HAP-1 (cell line): ENCODE measurements at regions not wholly inside any gene's neighbourhood (a gene's known extent, or its start where the extent isn't known, plus 50 kb on each side); places are given as distances from the start of the nearest gene placed in this dataset.
"Not testable (repeated sequence)": the region's sequence is repeated elsewhere in the genome, so short reads cannot be mapped to it uniquely, and the experiment has no call there.

Source experiments
- DNase-seq, 2 experiments: peaks; one replicate each; pipeline ENCODE4 v3.0.0-alpha.2; 2016 to 2020; ENCODE audit warnings: low spot score in 2 of 2
- H3K27me3 ChIP-seq: fragments of 250-450 bp; sonication (Bioruptor Pico); 2 replicates; pipeline ENCODE4 v1.5.1; 2020; ENCODE audit warnings: low read depth, mild to moderate bottlenecking, moderate library complexity
- H3K36me3 ChIP-seq: fragments of 250-450 bp; sonication (Bioruptor Pico); replicated peaks from 2 replicates; pipeline ENCODE4 v1.5.1; 2020; ENCODE audit warnings: mild to moderate bottlenecking
- H3K4me1 ChIP-seq: fragments of 250-450 bp; sonication (Bioruptor Pico); 2 replicates; pipeline ENCODE4 v1.5.1; 2020; ENCODE audit warnings: mild to moderate bottlenecking
- H3K4me3 ChIP-seq: fragments of 250-450 bp; sonication (Bioruptor Pico); 2 replicates; pipeline ENCODE4 v1.5.1; 2020; ENCODE audit warnings: mild to moderate bottlenecking, moderate library complexity
- H3K9me3 ChIP-seq: fragments of 250-450 bp; sonication (Bioruptor Pico); 2 replicates; pipeline ENCODE4 v1.5.1; 2020; ENCODE audit warnings: mild to moderate bottlenecking, moderate library complexity
- in situ Hi-C: fragments of 300-500 bp; cut with MboI; formaldehyde crosslinking; loops from 3 replicates; pipeline ENCODE4 v1.14.3; 2020; ENCODE audit warnings: low sequenced_read_pairs, inconsistent platforms, mixed read lengths

DNA sequence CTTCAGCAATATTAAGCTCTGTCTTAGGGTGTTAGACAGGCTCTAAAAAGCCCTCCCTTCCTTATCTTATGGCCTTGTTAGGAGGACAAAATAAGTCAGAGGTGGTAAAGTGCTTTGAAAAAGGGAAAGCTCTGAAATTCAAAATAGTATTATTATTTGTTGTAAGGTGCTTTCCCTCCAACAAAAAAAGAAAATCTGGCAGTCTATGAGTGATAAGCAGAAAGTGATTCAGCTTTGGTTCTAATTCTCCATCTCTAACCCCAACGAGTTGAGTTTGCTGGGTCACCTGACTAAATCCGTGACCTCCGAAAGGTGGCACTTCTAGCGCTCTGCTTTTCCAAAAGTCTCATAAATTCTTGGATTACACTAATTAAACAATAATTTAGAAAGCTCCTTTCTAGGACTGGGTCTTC lies 305.1 kb downstream of the BCL2L11 start:
- H3K9me3 ChIP-seq, H3K4me1 ChIP-seq, DNase-seq, H3K27me3 ChIP-seq, H3K4me3 ChIP-seq, in situ Hi-C loops, H3K36me3 ChIP-seq: not testable (repeated sequence)

DNA sequence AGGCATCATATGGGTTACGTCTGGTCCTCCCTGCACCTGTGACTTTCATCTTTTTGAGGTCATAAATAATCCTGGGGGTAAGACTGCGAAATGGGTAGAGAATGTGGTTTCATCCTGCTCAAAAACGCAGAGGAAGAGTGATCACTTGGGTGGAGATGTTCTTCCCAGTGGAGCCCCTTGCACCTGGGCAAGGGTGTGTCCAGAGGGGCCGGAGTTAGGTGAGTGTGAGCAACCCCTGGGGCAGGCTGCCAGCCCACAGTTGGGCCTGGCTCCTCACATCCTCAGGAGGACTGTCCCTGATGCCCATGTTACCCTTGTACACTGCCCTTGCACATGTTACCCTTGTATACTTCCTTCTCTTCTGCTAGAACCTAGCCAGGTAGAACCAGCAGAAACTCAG lies 306.6 kb downstream of the BCL2L11 start:
- H3K4me3 ChIP-seq, in situ Hi-C loops, H3K27me3 ChIP-seq, H3K36me3 ChIP-seq, DNase-seq, H3K9me3 ChIP-seq, H3K4me1 ChIP-seq: not testable (repeated sequence)

DNA sequence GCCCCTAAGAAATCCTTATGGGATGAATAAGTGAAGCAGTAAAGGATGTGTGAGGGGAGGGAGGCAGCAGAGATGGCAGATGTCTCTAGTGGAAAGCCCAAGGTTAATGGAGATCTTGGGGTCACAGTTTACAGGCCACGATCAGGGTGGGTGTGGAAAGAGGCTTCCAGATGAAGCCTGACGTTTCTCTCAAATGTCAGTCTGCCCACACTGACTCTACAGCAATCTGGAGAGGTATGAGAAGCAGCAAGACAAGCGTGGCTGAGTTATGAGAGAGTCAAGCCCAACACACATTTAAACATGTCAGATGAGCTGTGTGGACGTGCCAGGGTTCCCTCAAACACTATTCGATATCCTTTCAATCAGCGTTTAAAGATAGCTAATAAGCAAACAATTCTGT lies 308.2 kb downstream of the BCL2L11 start:
- H3K36me3 ChIP-seq = not testable (repeated sequence)

DNA sequence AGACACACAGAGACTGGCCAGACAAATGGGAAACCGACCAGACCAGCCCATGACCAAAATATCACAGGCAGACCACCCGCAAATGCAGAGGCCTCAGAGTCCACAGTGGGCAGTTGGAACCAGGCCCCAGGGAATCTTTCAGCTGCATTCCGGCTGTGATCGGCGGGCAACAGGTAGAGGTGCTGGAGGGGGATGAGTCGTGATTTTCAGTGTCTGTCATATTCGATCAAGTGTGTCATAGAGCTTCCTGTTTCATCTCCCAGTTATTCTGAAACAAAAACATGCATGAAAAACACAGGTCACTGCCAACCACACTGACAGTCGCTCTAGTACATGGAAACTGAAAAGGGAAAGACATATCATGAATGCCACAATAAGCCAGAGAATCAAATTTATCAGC lies 308.6 kb downstream of the BCL2L11 start:
- DNase-seq, H3K4me3 ChIP-seq, in situ Hi-C loops, H3K9me3 ChIP-seq, H3K4me1 ChIP-seq, H3K36me3 ChIP-seq, H3K27me3 ChIP-seq: not testable (repeated sequence)

More for the DNA sequence above, 308.2 kb downstream of the BCL2L11 start:
- H3K4me3 ChIP-seq, DNase-seq, H3K27me3 ChIP-seq, in situ Hi-C loops, H3K4me1 ChIP-seq, H3K9me3 ChIP-seq: not testable (repeated sequence)

DNA sequence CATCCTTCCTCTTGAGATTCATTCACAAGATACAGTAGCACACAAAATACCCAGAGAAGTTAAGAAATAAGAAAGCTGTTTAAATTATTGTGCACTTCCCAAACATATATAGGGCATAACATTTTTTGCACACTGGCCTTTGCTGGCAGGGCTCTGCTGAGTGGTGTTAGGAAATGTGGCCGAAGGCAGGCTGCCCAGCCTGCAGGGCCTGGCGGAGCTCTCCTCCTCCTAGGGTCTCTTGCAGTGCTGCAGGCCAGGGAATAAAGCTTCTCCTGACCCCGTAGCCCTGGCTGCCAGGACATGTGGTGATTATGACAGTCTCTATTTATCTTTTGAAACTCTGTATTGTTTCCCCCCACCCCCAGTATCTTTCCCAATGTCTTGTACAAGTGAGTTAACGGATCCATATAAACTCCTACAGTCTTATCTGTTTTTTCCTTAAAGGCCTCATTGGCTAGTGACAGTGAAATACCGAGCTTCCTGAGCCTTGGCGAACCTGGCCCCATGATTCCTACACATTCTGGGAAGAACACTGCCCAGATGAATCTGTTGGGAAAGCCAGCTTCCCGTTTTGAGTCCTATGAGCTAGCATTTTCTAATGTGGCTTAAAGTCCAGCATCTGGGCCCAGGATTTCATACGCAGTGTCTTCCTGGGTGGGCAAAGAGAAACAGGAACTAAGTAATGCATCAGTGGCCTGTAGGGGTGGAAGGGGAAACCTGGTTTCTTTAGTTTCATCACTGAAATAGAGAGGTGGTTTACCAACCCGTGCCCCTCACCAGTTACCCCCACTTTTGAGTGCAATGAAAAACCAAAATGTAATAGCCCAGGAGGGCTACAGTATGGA lies 310.3 kb downstream of the BCL2L11 start:
- H3K4me1 ChIP-seq, DNase-seq, H3K4me3 ChIP-seq, H3K9me3 ChIP-seq, H3K27me3 ChIP-seq, H3K36me3 ChIP-seq, in situ Hi-C loops: not testable (repeated sequence)

DNA sequence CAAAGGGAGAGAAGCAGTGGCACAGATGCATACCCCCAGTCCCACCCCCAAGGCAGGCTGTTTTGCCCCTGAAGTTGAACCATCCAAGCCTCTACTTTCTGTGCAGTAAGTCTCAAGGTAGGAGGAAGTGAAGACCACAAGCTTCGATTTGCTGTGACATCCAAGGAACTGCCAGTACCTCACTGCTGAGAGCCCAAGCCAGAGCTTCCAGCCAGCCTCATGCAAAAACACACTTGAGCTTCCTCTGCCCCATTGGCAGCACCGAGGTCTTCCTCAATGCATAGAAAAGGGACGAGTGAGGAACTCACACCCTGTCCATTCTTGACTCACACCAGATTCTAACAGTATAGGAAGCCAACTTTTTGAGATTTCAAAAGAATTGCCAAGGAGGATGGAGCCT lies 311.7 kb downstream of the BCL2L11 start:
- DNase-seq, H3K27me3 ChIP-seq, H3K36me3 ChIP-seq, in situ Hi-C loops, H3K4me1 ChIP-seq, H3K4me3 ChIP-seq, H3K9me3 ChIP-seq: not testable (repeated sequence)

DNA sequence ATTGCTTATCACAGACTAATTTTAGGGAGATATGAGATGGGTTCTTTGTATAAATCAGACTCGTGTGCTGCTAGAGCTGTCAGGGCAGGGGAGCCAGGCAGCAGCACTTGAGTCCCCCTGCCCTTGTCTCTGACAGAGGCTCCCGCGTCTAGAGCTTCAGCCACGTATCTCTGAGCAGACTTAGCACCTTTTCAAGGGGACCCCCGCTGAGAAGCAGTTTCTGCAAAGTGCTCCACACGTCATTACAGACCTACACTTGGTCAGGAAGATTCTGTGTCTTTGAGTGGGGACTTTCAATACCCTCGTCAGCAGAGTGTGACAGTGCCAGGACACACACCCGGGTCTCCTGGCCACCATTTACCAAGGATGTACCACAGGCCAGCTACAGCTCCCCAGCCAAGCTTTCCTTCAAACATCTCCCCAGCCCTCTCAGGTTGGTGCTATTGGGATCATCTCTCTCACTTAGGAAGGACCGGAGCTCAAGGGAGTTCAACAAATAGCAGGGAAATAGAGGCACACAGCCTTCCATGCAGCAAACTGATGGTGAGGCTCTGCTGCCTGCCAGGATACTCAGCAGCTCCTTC lies 312.3 kb downstream of the BCL2L11 start:
- H3K4me3 ChIP-seq, DNase-seq, in situ Hi-C loops, H3K36me3 ChIP-seq, H3K27me3 ChIP-seq, H3K9me3 ChIP-seq, H3K4me1 ChIP-seq: not testable (repeated sequence)

DNA sequence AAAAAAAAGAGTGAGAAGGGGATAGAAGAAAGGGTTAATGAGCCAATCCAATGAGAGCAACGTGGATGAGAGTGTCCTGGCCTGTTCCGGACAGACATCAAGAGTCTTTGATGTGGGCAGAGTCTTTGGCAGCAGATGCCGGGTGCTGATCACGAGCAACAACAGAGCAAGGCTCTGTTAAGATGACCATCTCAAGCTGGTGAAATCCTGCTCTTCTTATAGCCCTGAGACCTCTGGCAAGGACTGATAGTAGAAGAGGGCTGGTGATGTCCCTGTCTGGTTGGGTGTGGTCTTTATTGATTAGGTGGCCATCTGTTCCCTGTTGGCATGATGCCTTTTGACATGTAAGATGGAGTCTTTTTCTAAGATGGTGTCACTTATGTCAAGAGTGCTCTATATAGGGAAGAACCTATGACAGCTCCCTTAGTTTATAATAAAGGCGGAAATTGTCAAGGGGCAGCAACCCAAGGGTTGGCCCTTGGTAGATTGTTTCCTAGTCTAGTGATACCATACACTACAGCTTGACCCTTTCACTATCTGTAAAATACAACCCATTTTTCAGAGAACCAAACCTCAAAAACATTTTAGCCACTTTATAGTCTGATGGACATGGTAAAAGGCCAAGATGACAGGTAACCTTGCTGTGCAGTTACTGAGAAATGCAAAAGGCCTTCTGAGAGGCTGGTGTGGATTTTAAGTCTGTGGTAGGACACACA lies 313.3 kb downstream of the BCL2L11 start:
- H3K4me3 ChIP-seq, H3K4me1 ChIP-seq, in situ Hi-C loops, H3K36me3 ChIP-seq, H3K27me3 ChIP-seq, H3K9me3 ChIP-seq, DNase-seq: not testable (repeated sequence)

DNA sequence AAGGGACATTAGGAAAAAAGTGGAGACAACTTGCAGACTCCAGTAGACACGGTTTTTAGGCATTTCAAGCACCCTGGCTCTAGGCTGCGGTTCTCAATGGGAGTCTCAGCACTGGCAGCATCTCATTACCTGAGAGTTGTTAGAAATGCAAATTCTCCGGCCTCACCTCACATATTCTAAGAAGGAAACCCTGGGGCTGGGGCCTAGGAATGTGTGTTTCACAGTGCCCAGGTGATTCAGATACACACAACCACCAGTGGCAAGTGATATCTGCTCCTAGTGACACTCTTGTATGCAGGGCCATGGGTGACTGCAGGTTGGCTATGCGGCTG lies 313.9 kb downstream of the BCL2L11 start:
- H3K4me3 ChIP-seq, in situ Hi-C loops, H3K27me3 ChIP-seq, H3K9me3 ChIP-seq, H3K4me1 ChIP-seq, H3K36me3 ChIP-seq, DNase-seq: not testable (repeated sequence)

DNA sequence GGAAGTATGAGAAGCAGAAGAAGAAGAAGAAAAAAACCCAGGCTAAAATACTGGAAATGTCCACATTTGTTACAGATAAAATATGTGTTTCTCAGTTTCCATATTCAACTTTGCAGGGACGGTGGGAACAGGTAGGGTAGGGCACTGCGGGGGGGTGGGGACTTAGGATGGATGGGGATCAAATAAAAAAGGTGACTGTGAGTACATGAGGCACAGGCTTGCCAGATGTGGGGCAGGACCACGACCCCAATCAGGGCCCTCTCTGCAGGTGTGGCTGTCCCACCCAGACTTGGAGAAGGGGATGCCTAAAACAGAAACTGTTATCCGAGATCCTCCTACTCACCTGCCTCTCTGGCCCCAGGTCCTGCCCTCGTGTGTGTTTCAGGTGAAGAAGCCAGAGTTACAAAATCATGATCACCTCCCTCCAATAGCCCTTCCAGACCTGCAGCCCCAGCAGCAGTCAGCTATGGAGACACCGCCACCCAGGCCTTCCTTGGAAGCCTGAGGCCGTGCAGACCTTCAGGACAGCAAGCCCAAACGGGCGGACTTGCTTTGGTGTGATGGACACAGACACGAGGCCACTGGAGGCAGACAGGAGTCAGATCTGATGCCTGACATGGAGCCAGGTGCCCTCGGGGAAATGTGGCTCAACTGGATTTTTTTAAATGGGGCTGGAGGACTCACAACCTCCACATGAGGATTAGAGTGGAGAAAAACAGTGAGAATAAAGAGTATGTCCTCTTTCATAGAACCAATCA lies 315.0 kb downstream of the BCL2L11 start:
- H3K4me3 ChIP-seq, H3K9me3 ChIP-seq, DNase-seq, H3K4me1 ChIP-seq, H3K36me3 ChIP-seq, in situ Hi-C loops, H3K27me3 ChIP-seq: not testable (repeated sequence)

DNA sequence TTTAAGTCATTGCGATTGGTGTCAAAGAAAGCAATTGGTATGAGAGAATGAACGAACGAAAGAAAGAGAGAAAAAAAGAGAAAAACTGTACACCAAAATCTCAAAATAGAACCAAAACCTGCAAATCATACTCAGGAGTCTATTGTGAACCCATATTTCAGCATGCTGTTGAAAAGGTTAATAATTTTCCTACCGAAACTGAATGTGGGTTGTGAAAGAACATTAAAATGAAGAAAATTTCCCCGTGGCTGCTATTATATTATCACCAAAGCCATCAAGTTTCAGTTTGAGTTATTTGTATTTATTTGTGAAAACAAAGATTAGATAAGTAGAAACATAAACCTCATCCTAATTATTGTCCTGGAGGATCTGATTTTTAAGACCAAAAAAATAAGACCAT lies 315.7 kb downstream of the BCL2L11 start:
- H3K36me3 ChIP-seq, DNase-seq, H3K9me3 ChIP-seq, H3K4me3 ChIP-seq, in situ Hi-C loops, H3K27me3 ChIP-seq, H3K4me1 ChIP-seq: not testable (repeated sequence)

DNA sequence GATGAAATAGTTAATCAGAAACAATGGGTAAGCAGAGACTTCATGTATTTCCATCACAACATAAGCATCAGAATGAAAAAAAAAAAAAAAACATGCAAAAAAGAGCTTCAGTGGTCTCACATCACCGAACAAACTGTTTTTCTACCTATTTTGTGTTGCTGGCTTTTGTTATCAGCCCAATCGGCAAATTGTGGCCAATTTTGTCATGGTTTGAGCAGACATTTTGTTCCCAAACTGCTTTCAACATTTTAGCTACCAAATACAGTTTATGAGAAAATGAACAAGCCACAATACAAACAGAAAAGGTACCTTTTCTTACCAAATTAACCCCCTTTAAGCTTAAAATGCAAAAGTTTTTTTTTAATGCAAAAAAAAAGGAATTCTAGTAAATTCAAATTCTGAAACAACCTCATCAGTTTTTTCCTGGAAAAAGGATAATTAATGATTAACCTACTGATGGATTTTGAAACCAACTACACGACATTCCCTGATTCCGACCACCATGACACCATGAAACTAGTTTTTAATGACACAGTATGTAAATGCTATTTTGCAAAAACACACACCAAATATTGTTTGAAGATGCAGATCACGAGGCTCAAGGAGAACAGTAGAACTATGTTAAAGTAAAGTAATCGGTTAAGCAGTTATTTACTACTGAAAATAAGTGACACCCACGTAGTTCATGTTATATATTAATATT lies 316.7 kb downstream of the BCL2L11 start:
- H3K4me1 ChIP-seq, DNase-seq, H3K36me3 ChIP-seq, H3K27me3 ChIP-seq, in situ Hi-C loops, H3K9me3 ChIP-seq, H3K4me3 ChIP-seq: not testable (repeated sequence)

DNA sequence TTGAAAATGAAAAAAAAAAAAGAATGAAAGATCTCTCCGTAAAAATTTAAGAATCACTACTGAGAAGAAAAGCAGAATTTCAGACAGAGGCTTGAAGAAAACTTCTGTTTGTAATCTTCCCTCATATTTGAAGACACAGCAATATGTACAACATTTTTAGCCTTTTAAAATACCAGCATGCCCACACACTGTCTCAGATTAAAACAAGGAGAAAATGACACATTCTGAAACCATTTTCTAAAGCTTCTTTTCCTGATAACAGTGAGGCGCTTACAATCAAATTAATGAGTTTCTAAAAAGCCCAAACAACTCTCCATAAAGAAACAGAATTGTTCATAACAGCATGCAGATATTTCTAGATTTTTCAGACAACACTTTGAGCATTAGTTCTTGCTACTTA lies 317.4 kb downstream of the BCL2L11 start:
- H3K9me3 ChIP-seq, H3K27me3 ChIP-seq, in situ Hi-C loops, H3K4me3 ChIP-seq, H3K36me3 ChIP-seq, DNase-seq, H3K4me1 ChIP-seq: not testable (repeated sequence)
